PFSK-1 (cell line): ENCODE measurements at regions not wholly inside any gene's neighbourhood (a gene's known extent, or its start where the extent isn't known, plus 50 kb on each side); places are given as distances from the start of the nearest gene placed in this dataset.

Experiments used
- POLR2AphosphoS5 ChIP-seq: IDR thresholded peaks from 2 replicates; pipeline ENCODE4 v1.6.1; 2012; ENCODE audit warnings: low read depth, mild to moderate bottlenecking, control low read depth, low read length, moderate library complexity
- SIN3A ChIP-seq: IDR thresholded peaks from 2 replicates; pipeline ENCODE4 v1.6.1; 2012; ENCODE audit warnings: mild to moderate bottlenecking, low read length, moderate library complexity, borderline replicate concordance; ENCODE audit not compliant: insufficient read depth
- TAF1 ChIP-seq: IDR thresholded peaks from 2 replicates; pipeline ENCODE4 v1.6.1; 2012; ENCODE audit warnings: low read length, control low read depth, borderline replicate concordance; ENCODE audit not compliant: insufficient read depth

- no peak for TF ChIP-seq POLR2AphosphoS5
- no peak for TF ChIP-seq SIN3A
- TF ChIP-seq TAF1 = no peak
Observed at GRCh38 chr10:44856696-44857095, 54.4 kb upstream of the TMEM72 start.
